ENCODE measurements at regions not wholly inside any gene's neighbourhood (a gene's known extent, or its start where the extent isn't known, plus 50 kb on each side); places are given as distances from the start of the nearest gene placed in this dataset.
A peak's percentile ranks its signal among the peaks of the same experiment; 100 is the strongest.
"Not testable (repeated sequence)": the region's sequence is repeated elsewhere in the genome, so short reads cannot be mapped to it uniquely, and the experiment has no call there.

- Mint-ChIP-seq H3K4me3 (no peak overlapping the region), H3K9me3 (peaks cover 8 to 30% (median 19%) of the 10 kb centered on the region in 5 donors), H3K27ac (no peak overlapping the region), H3K27me3 (no peaks in the 10 kb centered on the region), H3K36me3 (no peaks in the 10 kb centered on the region), H3K4me1 (no peaks in the 10 kb centered on the region)
- H3K27ac ChIP-seq (ENCODE audit: low read depth, low read length): no peak overlapping the region
- no peaks in the 10 kb centered on the region for H3K27me3 ChIP-seq (ENCODE audit: insufficient read depth, low read length, poor library complexity, severe bottlenecking)
- H3K4me1 ChIP-seq (ENCODE audit: insufficient read depth, low read length): no peaks in the 10 kb centered on the region
- no peaks in the 10 kb centered on the region for H3K9me3 ChIP-seq (ENCODE audit: low read length)
- DNase-seq: no peak
- H3K36me3 ChIP-seq (ENCODE audit: insufficient read depth, low read length): no peaks in the 10 kb centered on the region
- CTCF ChIA-PET: no interaction called here
- no peak overlapping the region for H3K4me3 ChIP-seq (ENCODE audit: low read length)
- POLR2A ChIA-PET: no interaction called here
These were observed 456.5 kb upstream of the ANO5 start for GRCh38 chr11:21736404-21736803.

GRCh38 chr11:21752475-21753243 lies 440.2 kb upstream of the ANO5 start:
- peak in 3 of 5 donors; percentile 12 to 45 (median 12) for DNase-seq
- H3K9me3 Mint-ChIP-seq: peaks cover 10 to 21% (median 17%) of the 10 kb centered on the region in 5 donors
- H3K9me3 ChIP-seq (ENCODE audit: low read length); H3K36me3 Mint-ChIP-seq; H3K4me1 ChIP-seq (ENCODE audit: insufficient read depth, low read length); H3K27me3 Mint-ChIP-seq; H3K27me3 ChIP-seq (ENCODE audit: insufficient read depth, low read length, poor library complexity, severe bottlenecking); CTCF ChIA-PET; H3K4me1 Mint-ChIP-seq; H3K4me3 ChIP-seq (ENCODE audit: low read length); POLR2A ChIA-PET; H3K36me3 ChIP-seq (ENCODE audit: insufficient read depth, low read length); H3K27ac ChIP-seq (ENCODE audit: low read depth, low read length): not testable (repeated sequence)
- peak overlapping the region in 6 of 7 donors; percentile 11 to 73 (median 58) for H3K4me3 Mint-ChIP-seq
- H3K27ac Mint-ChIP-seq: peak overlapping the region in 4 of 8 donors; percentile 9 to 42 (median 31)

GRCh38 chr11:21753244-21753767 lies 439.6 kb upstream of the ANO5 start:
- H3K36me3 Mint-ChIP-seq; H3K4me1 ChIP-seq (ENCODE audit: insufficient read depth, low read length); CTCF ChIA-PET; H3K4me3 ChIP-seq (ENCODE audit: low read length); H3K27me3 Mint-ChIP-seq; H3K9me3 ChIP-seq (ENCODE audit: low read length); H3K36me3 ChIP-seq (ENCODE audit: insufficient read depth, low read length); H3K27ac Mint-ChIP-seq; DNase-seq; H3K27ac ChIP-seq (ENCODE audit: low read depth, low read length); H3K27me3 ChIP-seq (ENCODE audit: insufficient read depth, low read length, poor library complexity, severe bottlenecking); H3K4me1 Mint-ChIP-seq; POLR2A ChIA-PET: not testable (repeated sequence)
- Mint-ChIP-seq H3K9me3 (peaks cover 9 to 21% (median 16%) of the 10 kb centered on the region in 5 donors), H3K4me3 (peak overlapping the region in 5 of 7 donors; percentile 31 to 64 (median 38))

- POLR2A ChIA-PET: no interaction called here
- no peaks in the 10 kb centered on the region for H3K27me3 Mint-ChIP-seq
- H3K4me3 ChIP-seq (ENCODE audit: low read length): no peak overlapping the region
- no peak overlapping the region for H3K27ac Mint-ChIP-seq
- no peaks in the 10 kb centered on the region for H3K36me3 Mint-ChIP-seq
- no peaks in the 10 kb centered on the region for H3K36me3 ChIP-seq (ENCODE audit: insufficient read depth, low read length)
- H3K9me3 ChIP-seq (ENCODE audit: low read length): no peaks in the 10 kb centered on the region
- H3K27ac ChIP-seq (ENCODE audit: low read depth, low read length): no peak overlapping the region
- no peak for DNase-seq
- H3K4me1 Mint-ChIP-seq: no peaks in the 10 kb centered on the region
- CTCF ChIA-PET: no interaction called here
- no peaks in the 10 kb centered on the region for H3K4me1 ChIP-seq (ENCODE audit: insufficient read depth, low read length)
- H3K9me3 Mint-ChIP-seq: peaks cover 9 to 30% (median 10%) of the 10 kb centered on the region in 5 donors
- H3K27me3 ChIP-seq (ENCODE audit: insufficient read depth, low read length, poor library complexity, severe bottlenecking): no peaks in the 10 kb centered on the region
- no peak overlapping the region for H3K4me3 Mint-ChIP-seq
These were observed 431.9 kb upstream of the ANO5 start for GRCh38 chr11:21761000-21761399.

- CTCF ChIA-PET: no interaction called here
- no peaks in the 10 kb centered on the region for H3K27me3 Mint-ChIP-seq
These were observed 424.5 kb upstream of the ANO5 start for GRCh38 chr11:21768388-21768787.

DNA sequence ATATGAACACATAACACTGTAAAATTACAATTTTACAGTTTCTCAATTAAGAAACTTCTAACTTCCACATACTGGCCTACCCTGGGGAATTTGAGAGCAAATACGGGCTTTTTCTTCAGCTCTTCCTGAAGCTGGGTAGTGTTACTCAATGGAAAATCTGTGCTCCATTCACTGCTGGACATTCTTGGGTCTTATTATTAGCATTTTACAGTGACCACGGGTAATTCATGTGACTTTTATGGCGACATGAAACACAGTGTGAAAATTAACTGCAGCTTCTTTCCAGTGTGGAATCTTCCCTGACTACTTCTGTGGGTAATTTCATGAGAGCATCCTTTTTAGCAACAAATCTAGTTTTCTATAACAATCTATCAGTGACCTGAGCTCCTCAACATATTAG lies 423.7 kb upstream of the ANO5 start:
- no peaks in the 10 kb centered on the region for H3K36me3 ChIP-seq (ENCODE audit: insufficient read depth, low read length)
- no peak for DNase-seq
- Mint-ChIP-seq H3K27ac (no peak overlapping the region), H3K36me3 (no peaks in the 10 kb centered on the region), H3K27me3 (no peaks in the 10 kb centered on the region), H3K4me3 (no peak overlapping the region), H3K4me1 (no peaks in the 10 kb centered on the region), H3K9me3 (peaks cover 0 to 20% (median 5%) of the 10 kb centered on the region in 5 donors)
- no peak overlapping the region for H3K27ac ChIP-seq (ENCODE audit: low read depth, low read length)
- H3K4me3 ChIP-seq (ENCODE audit: low read length): no peak overlapping the region
- ChIA-PET CTCF (no interaction called here), POLR2A (no interaction called here)
- no peaks in the 10 kb centered on the region for H3K27me3 ChIP-seq (ENCODE audit: insufficient read depth, low read length, poor library complexity, severe bottlenecking)
- H3K4me1 ChIP-seq (ENCODE audit: insufficient read depth, low read length): no peaks in the 10 kb centered on the region
- no peaks in the 10 kb centered on the region for H3K9me3 ChIP-seq (ENCODE audit: low read length)

More at GRCh38 chr11:21768388-21768787, 424.5 kb upstream of the ANO5 start:
- Histone ChIP-seq H3K27ac (ENCODE audit: low read depth, low read length) (no peak overlapping the region), H3K27me3 (ENCODE audit: insufficient read depth, low read length, poor library complexity, severe bottlenecking) (no peaks in the 10 kb centered on the region), H3K4me1 (ENCODE audit: insufficient read depth, low read length) (no peaks in the 10 kb centered on the region), H3K36me3 (ENCODE audit: insufficient read depth, low read length) (no peaks in the 10 kb centered on the region), H3K9me3 (ENCODE audit: low read length) (no peaks in the 10 kb centered on the region), H3K4me3 (ENCODE audit: low read length) (no peak overlapping the region)
- H3K4me1 Mint-ChIP-seq: no peaks in the 10 kb centered on the region
- DNase-seq: no peak
- peaks cover 0 to 20% (median 5%) of the 10 kb centered on the region in 5 donors for H3K9me3 Mint-ChIP-seq
- no peak overlapping the region for H3K27ac Mint-ChIP-seq
- POLR2A ChIA-PET: no interaction called here
- H3K4me3 Mint-ChIP-seq: no peak overlapping the region
- H3K36me3 Mint-ChIP-seq: no peaks in the 10 kb centered on the region

DNA sequence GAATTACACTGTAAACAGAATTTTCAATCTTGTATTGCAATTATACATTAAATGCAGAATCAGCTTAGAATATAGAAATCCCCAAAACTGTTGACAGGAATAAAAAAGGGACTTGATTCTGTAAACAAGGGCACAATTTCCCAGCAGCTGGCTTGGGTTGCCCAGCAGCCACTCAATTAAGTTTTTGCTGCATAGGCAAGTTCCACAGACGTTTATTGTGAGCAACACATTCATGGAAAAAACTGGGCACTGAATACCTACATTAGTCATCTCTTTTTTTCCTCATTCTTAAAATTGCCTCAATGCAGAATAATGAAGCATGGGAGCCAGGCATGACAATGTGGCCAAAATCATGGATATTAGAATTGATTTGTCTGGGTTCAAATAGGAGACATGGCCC lies 421.8 kb upstream of the ANO5 start:
- H3K4me1 Mint-ChIP-seq: no peaks in the 10 kb centered on the region
- Histone ChIP-seq H3K4me3 (ENCODE audit: low read length) (no peak overlapping the region), H3K27ac (ENCODE audit: low read depth, low read length) (no peak overlapping the region), H3K36me3 (ENCODE audit: insufficient read depth, low read length) (no peaks in the 10 kb centered on the region), H3K4me1 (ENCODE audit: insufficient read depth, low read length) (no peaks in the 10 kb centered on the region), H3K9me3 (ENCODE audit: low read length) (no peaks in the 10 kb centered on the region), H3K27me3 (ENCODE audit: insufficient read depth, low read length, poor library complexity, severe bottlenecking) (no peaks in the 10 kb centered on the region)
- DNase-seq: no peak
- no peak overlapping the region for H3K27ac Mint-ChIP-seq
- H3K36me3 Mint-ChIP-seq: no peaks in the 10 kb centered on the region
- no peaks in the 10 kb centered on the region for H3K27me3 Mint-ChIP-seq
- ChIA-PET POLR2A (no interaction called here), CTCF (no interaction called here)
- H3K4me3 Mint-ChIP-seq: no peak overlapping the region
- peaks cover 0 to 23% (median 9%) of the 10 kb centered on the region in 5 donors for H3K9me3 Mint-ChIP-seq

GRCh38 chr11:21774212-21774611 lies 418.7 kb upstream of the ANO5 start:
- H3K36me3 Mint-ChIP-seq: no peaks in the 10 kb centered on the region
- H3K4me3 ChIP-seq (ENCODE audit: low read length): no peak overlapping the region
- no peaks in the 10 kb centered on the region for H3K27me3 Mint-ChIP-seq
- no peak overlapping the region for H3K27ac ChIP-seq (ENCODE audit: low read depth, low read length)
- no peak for DNase-seq
- no peaks in the 10 kb centered on the region for H3K36me3 ChIP-seq (ENCODE audit: insufficient read depth, low read length)
- H3K4me1 ChIP-seq (ENCODE audit: insufficient read depth, low read length): no peaks in the 10 kb centered on the region
- no peaks in the 10 kb centered on the region for H3K9me3 ChIP-seq (ENCODE audit: low read length)
- H3K4me1 Mint-ChIP-seq: no peaks in the 10 kb centered on the region
- H3K4me3 Mint-ChIP-seq: no peak overlapping the region
- no peak overlapping the region for H3K27ac Mint-ChIP-seq
- ChIA-PET CTCF (no interaction called here), POLR2A (no interaction called here)
- no peaks in the 10 kb centered on the region for H3K27me3 ChIP-seq (ENCODE audit: insufficient read depth, low read length, poor library complexity, severe bottlenecking)
- peaks cover 0 to 23% (median 12%) of the 10 kb centered on the region in 5 donors for H3K9me3 Mint-ChIP-seq

Measured in CD8-positive, alpha-beta memory T cell (primary cell).